ENCODE measurements at regions not wholly inside any gene's neighbourhood (a gene's known extent, or its start where the extent isn't known, plus 50 kb on each side); places are given as distances from the start of the nearest gene placed in this dataset.

DNA sequence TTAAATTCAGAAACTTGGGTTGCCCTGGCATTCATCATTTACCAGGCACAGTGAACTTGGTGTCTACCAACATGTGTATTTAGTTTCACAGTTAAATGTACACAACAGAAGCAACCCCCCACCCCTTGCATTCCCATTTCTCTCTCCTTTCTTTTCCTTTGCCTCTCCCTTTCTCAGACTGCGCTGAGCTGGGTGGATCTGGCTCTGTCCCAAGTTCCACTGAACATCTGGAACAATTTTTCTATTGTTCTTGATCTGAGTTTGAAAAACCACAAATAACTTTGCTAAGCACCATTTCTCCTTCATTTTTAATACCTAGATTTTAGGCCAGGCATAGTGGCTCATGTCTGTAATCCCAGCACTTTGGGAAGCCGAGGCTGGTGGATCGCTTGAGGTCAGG, 242.2 kb downstream of the ABHD5 start:
- no peak for TF ChIP-seq CTCF (conservative IDR thresholded peaks at IDR 0.05; ENCODE audit: low read length)
- H3K4me3 ChIP-seq (ENCODE audit: low read length): no peak overlapping the region
- peak; percentile 55 for DNase-seq (ENCODE audit: low read depth)

DNA sequence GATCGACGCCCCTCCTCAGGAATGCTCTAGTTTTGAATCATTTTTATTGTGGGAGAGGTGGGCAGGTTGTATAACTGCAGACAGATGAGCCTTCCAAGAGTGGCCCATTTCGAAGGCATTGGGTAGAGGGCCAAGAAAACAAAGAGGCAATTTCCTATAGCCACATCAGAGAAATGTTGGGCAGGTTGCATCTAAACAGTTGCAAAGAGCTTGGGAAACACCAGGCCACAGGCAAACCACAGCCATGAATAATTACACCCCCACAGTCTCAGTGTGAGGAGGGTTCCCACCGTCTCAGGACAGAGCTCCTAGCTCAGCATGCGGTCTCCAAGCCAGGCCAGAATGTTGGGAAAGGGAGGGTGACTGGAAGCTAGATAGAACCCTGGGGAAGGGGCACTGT, 257.3 kb downstream of the ABHD5 start:
- peak; percentile 12 for DNase-seq (ENCODE audit: low read depth)
- no peak for TF ChIP-seq CTCF (conservative IDR thresholded peaks at IDR 0.05; ENCODE audit: low read length)
- H3K4me3 ChIP-seq (ENCODE audit: low read length): no peak overlapping the region

- H3K4me3 ChIP-seq (ENCODE audit: low read length): no peak overlapping the region
- no peak for TF ChIP-seq CTCF (conservative IDR thresholded peaks at IDR 0.05; ENCODE audit: low read length)
- no peak for DNase-seq (ENCODE audit: low read depth)
These were observed 258.9 kb downstream of the ABHD5 start for GRCh38 chr3:43949594-43949993.

GRCh38 chr3:43950775-43951174, 260.0 kb downstream of the ABHD5 start:
- no peak overlapping the region for H3K4me3 ChIP-seq (ENCODE audit: low read length)
- TF ChIP-seq CTCF (conservative IDR thresholded peaks at IDR 0.05; ENCODE audit: low read length): no peak
- DNase-seq (ENCODE audit: low read depth): no peak

DNA sequence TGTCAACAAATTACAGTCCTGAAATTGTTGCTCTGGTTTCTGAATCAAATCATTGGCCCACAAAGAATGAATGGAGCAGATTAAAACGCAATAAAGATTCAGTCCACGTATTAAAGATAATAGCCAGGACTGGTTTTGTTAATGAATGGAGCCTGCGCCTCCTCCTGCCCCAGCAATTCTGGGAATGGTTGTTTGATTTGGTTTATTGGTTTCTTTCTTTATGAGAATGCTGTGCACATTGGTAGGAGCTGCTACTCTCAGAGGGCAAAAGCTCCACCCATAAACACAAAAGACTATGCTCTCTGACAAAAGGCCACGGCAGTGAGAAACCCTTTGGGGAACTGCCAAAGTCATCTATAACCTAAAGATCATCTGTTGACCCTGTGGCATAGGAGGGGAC, 261.1 kb downstream of the ABHD5 start:
- no peak for TF ChIP-seq CTCF (conservative IDR thresholded peaks at IDR 0.05; ENCODE audit: low read length)

GRCh38 chr3:43953380-43953779, 262.6 kb downstream of the ABHD5 start:
- TF ChIP-seq CTCF (conservative IDR thresholded peaks at IDR 0.05; ENCODE audit: low read length): no peak
- no peak overlapping the region for H3K4me3 ChIP-seq (ENCODE audit: low read length)
- no peak for DNase-seq (ENCODE audit: low read depth)

More for the DNA sequence above, 261.1 kb downstream of the ABHD5 start:
- no peak overlapping the region for H3K4me3 ChIP-seq (ENCODE audit: low read length)
- no peak for DNase-seq (ENCODE audit: low read depth)

GRCh38 chr3:43953814-43954692, 263.3 kb downstream of the ABHD5 start:
- TF ChIP-seq CTCF (conservative IDR thresholded peaks at IDR 0.05; ENCODE audit: low read length): no peak
- no peak overlapping the region for H3K4me3 ChIP-seq (ENCODE audit: low read length)
- peak; percentile 59 for DNase-seq (ENCODE audit: low read depth)

Data from AG10803 (cell line).